ENCODE measurements at regions not wholly inside any gene's neighbourhood (a gene's known extent, or its start where the extent isn't known, plus 50 kb on each side); places are given as distances from the start of the nearest gene placed in this dataset.
A peak's percentile ranks its signal among the peaks of the same experiment; 100 is the strongest.

DNA sequence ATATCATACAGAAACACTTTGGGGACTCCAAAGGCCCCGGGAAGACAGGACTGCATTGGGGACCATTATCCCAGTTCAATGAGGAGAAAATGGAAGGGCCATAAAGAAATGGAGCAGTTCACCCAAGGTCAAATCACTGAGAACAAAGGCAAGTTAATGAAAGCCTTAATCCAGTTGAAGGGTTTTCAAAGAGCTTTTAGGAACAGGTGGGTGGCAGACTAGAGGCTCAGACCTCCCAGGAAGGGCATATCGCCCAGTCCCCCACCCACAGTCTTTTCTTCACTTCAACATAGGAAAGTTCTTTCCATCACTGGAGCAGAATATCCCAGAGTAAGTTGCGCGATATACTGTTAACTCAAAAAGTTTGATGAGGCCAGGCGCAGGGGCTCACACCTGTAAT is 136.1 kb upstream of the CCND2 start (continued):
- TF ChIP-seq, protein P1, sequence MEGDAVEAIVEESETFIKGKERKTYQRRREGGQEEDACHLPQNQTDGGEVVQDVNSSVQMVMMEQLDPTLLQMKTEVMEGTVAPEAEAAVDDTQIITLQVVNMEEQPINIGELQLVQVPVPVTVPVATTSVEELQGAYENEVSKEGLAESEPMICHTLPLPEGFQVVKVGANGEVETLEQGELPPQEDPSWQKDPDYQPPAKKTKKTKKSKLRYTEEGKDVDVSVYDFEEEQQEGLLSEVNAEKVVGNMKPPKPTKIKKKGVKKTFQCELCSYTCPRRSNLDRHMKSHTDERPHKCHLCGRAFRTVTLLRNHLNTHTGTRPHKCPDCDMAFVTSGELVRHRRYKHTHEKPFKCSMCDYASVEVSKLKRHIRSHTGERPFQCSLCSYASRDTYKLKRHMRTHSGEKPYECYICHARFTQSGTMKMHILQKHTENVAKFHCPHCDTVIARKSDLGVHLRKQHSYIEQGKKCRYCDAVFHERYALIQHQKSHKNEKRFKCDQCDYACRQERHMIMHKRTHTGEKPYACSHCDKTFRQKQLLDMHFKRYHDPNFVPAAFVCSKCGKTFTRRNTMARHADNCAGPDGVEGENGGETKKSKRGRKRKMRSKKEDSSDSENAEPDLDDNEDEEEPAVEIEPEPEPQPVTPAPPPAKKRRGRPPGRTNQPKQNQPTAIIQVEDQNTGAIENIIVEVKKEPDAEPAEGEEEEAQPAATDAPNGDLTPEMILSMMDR (conservative IDR thresholded peaks at IDR 0.05; ENCODE audit: low read depth in 2 of 2), result no peak
- no peak for TF ChIP-seq CREB1 (CRISPR knock-in tag; IDR thresholded peaks at IDR 0.05; ENCODE audit: low read depth)
- no peak for TF ChIP-seq EZH2 (IDR thresholded peaks at IDR 0.05; ENCODE audit: low read depth, unreplicated experiment)

GRCh38 chr12:4137015-4137414 is 136.5 kb upstream of the CCND2 start:
- Histone ChIP-seq H3K27me3 (ENCODE audit: insufficient read depth) (no peaks in the 10 kb centered on the region), H3K4me3 (no peak overlapping the region), H4K20me1 (replicated peaks; ENCODE audit: insufficient read depth) (no peaks in the 10 kb centered on the region), H3K79me2 (replicated peaks; ENCODE audit: insufficient read depth) (no peaks in the 10 kb centered on the region), H3K27ac (ENCODE audit: low read depth) (no peak overlapping the region), H3K4me2 (0 out of 2 replicates have a peak overlapping the region, but pooled peaks have one; percentile 24), H3F3A (replicated peaks; ENCODE audit: low read depth) (peaks cover 7% of the 10 kb centered on the region; the same call in 1 of the 2 replicates), H3K9me2 (ENCODE audit: insufficient read depth) (no peaks in the 10 kb centered on the region), H3K4me1 (ENCODE audit: insufficient read depth) (peaks cover 35% of the 10 kb centered on the region), H3K36me3 (ENCODE audit: insufficient read depth) (no peaks in the 10 kb centered on the region), H2AFZ (no peak overlapping the region)
- ATAC-seq, result no peak
- Mint-ChIP-seq H3K4me3 (no peak overlapping the region), H3K27ac (no peak overlapping the region), H3K27me3 (ENCODE audit: insufficient read depth, low read depth, poor library complexity) (peaks cover 13% of the 10 kb centered on the region), H3K9me3 (peaks cover 3% of the 10 kb centered on the region; the same call in 1 of the 3 replicates), H3K4me1 (peaks cover 69% of the 10 kb centered on the region), H3K36me3 (ENCODE audit: low read depth) (no peaks in the 10 kb centered on the region)
- DNase-seq (ENCODE audit: low spot score), result no peak
- TF ChIP-seq, protein P2, sequence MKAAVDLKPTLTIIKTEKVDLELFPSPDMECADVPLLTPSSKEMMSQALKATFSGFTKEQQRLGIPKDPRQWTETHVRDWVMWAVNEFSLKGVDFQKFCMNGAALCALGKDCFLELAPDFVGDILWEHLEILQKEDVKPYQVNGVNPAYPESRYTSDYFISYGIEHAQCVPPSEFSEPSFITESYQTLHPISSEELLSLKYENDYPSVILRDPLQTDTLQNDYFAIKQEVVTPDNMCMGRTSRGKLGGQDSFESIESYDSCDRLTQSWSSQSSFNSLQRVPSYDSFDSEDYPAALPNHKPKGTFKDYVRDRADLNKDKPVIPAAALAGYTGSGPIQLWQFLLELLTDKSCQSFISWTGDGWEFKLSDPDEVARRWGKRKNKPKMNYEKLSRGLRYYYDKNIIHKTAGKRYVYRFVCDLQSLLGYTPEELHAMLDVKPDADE (IDR thresholded peaks at IDR 0.05), result no peak
- TF ChIP-seq ZNF331 (CRISPR knock-in tag; IDR thresholded peaks at IDR 0.05; ENCODE audit: low read depth), result no peak
- TF ChIP-seq, protein P1 (conservative IDR thresholded peaks at IDR 0.05; ENCODE audit: low read depth in 2 of 2), result no peak

GRCh38 chr12:4135919-4136605 is 137.5 kb upstream of the CCND2 start:
- H3K4me1 Mint-ChIP-seq, result peaks cover 65% of the 10 kb centered on the region
- peak overlapping the region; percentile 86 for H3K27ac ChIP-seq (ENCODE audit: low read depth)
- no peak overlapping the region for H3K4me3 ChIP-seq
- no peaks in the 10 kb centered on the region for H3K9me2 ChIP-seq (ENCODE audit: insufficient read depth)
- no peaks in the 10 kb centered on the region for H3K36me3 Mint-ChIP-seq (ENCODE audit: low read depth)
- peak overlapping the region; percentile 35; the same call in 1 of the 2 replicates for H2AFZ ChIP-seq
- peaks cover 7% of the 10 kb centered on the region; the same call in 1 of the 2 replicates for H3F3A ChIP-seq (replicated peaks; ENCODE audit: low read depth)
- peak overlapping the region; percentile 40; the same call in 1 of the 2 replicates for H3K4me2 ChIP-seq
- H3K27me3 Mint-ChIP-seq (ENCODE audit: insufficient read depth, low read depth, poor library complexity), result peaks cover 17% of the 10 kb centered on the region
- DNase-seq (ENCODE audit: low spot score) (no peak), ATAC-seq (no peak)
- peaks cover 31% of the 10 kb centered on the region for H3K4me1 ChIP-seq (ENCODE audit: insufficient read depth)
- H3K27ac Mint-ChIP-seq, result peak overlapping the region; percentile 98
- no peaks in the 10 kb centered on the region for H3K27me3 ChIP-seq (ENCODE audit: insufficient read depth)
- H3K4me3 Mint-ChIP-seq, result peak overlapping the region; percentile 14; the same call in 1 of the 3 replicates
- H3K9me3 Mint-ChIP-seq, result peaks cover 3% of the 10 kb centered on the region; the same call in 1 of the 3 replicates
- no peaks in the 10 kb centered on the region for H3K36me3 ChIP-seq (ENCODE audit: insufficient read depth)
- H3K79me2 ChIP-seq (replicated peaks; ENCODE audit: insufficient read depth), result no peaks in the 10 kb centered on the region
- no peaks in the 10 kb centered on the region for H4K20me1 ChIP-seq (replicated peaks; ENCODE audit: insufficient read depth)
- TF ChIP-seq EZH2 (IDR thresholded peaks at IDR 0.05; ENCODE audit: low read depth, unreplicated experiment) (no peak), ZNF462 (CRISPR knock-in tag; IDR thresholded peaks at IDR 0.05) (no peak)

Data from GM23338 (cell line).